ENCODE measurements at regions not wholly inside any gene's neighbourhood (a gene's known extent, or its start where the extent isn't known, plus 50 kb on each side); places are given as distances from the start of the nearest gene placed in this dataset.

DNA sequence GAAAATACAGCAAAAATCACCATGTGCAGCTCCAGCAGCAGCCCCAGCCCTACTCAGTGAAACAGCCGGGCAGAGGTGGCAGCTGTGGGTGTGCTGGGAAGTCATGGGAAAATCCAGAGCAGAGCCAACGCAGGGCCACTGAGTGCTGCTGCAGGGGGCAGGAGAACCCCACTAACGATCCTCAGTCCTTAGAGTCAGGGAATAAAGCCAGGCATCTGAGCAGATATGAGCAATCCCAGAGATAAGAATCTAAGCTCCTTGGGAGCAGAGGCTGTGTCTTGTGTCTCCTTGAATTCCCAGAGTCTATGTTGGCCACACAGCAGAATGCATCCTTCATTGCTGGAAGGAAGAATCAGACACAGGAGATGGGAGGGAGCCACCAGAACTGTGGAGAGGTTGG, 493.1 kb upstream of the MAP3K7 start:
- WGBS, result 47% methylated on average over 3 of the region's 3 CpGs
- TF ChIP-seq, protein P1, sequence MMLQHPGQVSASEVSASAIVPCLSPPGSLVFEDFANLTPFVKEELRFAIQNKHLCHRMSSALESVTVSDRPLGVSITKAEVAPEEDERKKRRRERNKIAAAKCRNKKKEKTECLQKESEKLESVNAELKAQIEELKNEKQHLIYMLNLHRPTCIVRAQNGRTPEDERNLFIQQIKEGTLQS (IDR thresholded peaks at IDR 0.05), result no peak
- TF ChIP-seq JUND (IDR thresholded peaks at IDR 0.05), result no peak
- TF ChIP-seq, protein P2, sequence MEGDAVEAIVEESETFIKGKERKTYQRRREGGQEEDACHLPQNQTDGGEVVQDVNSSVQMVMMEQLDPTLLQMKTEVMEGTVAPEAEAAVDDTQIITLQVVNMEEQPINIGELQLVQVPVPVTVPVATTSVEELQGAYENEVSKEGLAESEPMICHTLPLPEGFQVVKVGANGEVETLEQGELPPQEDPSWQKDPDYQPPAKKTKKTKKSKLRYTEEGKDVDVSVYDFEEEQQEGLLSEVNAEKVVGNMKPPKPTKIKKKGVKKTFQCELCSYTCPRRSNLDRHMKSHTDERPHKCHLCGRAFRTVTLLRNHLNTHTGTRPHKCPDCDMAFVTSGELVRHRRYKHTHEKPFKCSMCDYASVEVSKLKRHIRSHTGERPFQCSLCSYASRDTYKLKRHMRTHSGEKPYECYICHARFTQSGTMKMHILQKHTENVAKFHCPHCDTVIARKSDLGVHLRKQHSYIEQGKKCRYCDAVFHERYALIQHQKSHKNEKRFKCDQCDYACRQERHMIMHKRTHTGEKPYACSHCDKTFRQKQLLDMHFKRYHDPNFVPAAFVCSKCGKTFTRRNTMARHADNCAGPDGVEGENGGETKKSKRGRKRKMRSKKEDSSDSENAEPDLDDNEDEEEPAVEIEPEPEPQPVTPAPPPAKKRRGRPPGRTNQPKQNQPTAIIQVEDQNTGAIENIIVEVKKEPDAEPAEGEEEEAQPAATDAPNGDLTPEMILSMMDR (IDR thresholded peaks at IDR 0.05; ENCODE audit: low read depth, low read length, missing input control), result no peak
- no peak for TF ChIP-seq RAD21 (IDR thresholded peaks at IDR 0.05)
- TF ChIP-seq EGR1 (IDR thresholded peaks at IDR 0.05; ENCODE audit: low read depth in 2 of 2), result no peak
- no peak for TF ChIP-seq RXRA (IDR thresholded peaks at IDR 0.05)
- TF ChIP-seq TAF1 (conservative IDR thresholded peaks at IDR 0.05), result no peak
- TF ChIP-seq, protein P3, sequence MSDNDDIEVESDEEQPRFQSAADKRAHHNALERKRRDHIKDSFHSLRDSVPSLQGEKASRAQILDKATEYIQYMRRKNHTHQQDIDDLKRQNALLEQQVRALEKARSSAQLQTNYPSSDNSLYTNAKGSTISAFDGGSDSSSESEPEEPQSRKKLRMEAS (IDR thresholded peaks at IDR 0.05), result no peak
- TF ChIP-seq FOXA2 (IDR thresholded peaks at IDR 0.05), result no peak
- TF ChIP-seq GABPA (IDR thresholded peaks at IDR 0.05 in 1 of 2, conservative IDR thresholded peaks at IDR 0.05 in 1 of 2), result no peak
- TF ChIP-seq HNF4G (IDR thresholded peaks at IDR 0.05), result no peak
- TF ChIP-seq, protein P4, sequence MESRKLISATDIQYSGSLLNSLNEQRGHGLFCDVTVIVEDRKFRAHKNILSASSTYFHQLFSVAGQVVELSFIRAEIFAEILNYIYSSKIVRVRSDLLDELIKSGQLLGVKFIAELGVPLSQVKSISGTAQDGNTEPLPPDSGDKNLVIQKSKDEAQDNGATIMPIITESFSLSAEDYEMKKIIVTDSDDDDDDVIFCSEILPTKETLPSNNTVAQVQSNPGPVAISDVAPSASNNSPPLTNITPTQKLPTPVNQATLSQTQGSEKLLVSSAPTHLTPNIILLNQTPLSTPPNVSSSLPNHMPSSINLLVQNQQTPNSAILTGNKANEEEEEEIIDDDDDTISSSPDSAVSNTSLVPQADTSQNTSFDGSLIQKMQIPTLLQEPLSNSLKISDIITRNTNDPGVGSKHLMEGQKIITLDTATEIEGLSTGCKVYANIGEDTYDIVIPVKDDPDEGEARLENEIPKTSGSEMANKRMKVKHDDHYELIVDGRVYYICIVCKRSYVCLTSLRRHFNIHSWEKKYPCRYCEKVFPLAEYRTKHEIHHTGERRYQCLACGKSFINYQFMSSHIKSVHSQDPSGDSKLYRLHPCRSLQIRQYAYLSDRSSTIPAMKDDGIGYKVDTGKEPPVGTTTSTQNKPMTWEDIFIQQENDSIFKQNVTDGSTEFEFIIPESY (IDR thresholded peaks at IDR 0.05), result no peak
- no peak for TF ChIP-seq SP1 (IDR thresholded peaks at IDR 0.05)
- TF ChIP-seq, protein P5, sequence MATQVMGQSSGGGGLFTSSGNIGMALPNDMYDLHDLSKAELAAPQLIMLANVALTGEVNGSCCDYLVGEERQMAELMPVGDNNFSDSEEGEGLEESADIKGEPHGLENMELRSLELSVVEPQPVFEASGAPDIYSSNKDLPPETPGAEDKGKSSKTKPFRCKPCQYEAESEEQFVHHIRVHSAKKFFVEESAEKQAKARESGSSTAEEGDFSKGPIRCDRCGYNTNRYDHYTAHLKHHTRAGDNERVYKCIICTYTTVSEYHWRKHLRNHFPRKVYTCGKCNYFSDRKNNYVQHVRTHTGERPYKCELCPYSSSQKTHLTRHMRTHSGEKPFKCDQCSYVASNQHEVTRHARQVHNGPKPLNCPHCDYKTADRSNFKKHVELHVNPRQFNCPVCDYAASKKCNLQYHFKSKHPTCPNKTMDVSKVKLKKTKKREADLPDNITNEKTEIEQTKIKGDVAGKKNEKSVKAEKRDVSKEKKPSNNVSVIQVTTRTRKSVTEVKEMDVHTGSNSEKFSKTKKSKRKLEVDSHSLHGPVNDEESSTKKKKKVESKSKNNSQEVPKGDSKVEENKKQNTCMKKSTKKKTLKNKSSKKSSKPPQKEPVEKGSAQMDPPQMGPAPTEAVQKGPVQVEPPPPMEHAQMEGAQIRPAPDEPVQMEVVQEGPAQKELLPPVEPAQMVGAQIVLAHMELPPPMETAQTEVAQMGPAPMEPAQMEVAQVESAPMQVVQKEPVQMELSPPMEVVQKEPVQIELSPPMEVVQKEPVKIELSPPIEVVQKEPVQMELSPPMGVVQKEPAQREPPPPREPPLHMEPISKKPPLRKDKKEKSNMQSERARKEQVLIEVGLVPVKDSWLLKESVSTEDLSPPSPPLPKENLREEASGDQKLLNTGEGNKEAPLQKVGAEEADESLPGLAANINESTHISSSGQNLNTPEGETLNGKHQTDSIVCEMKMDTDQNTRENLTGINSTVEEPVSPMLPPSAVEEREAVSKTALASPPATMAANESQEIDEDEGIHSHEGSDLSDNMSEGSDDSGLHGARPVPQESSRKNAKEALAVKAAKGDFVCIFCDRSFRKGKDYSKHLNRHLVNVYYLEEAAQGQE (IDR thresholded peaks at IDR 0.05), result no peak
- no peak for TF ChIP-seq FOXA1 (IDR thresholded peaks at IDR 0.05)
- no peak overlapping the region for H3K27ac ChIP-seq (ENCODE audit: low read depth in 1 of 2, low read length in 2 of 2)
- no peak overlapping the region for H3K4me3 ChIP-seq (ENCODE audit: low read depth in 1 of 3, low read length in 3 of 3)
- no peak overlapping the region for H3K9ac ChIP-seq (ENCODE audit: low read depth in 1 of 2, low read length in 2 of 2)
- H3K27me3 ChIP-seq (ENCODE audit: control insufficient read depth in 4 of 4, insufficient read depth in 4 of 4, low read length in 3 of 4), result no peaks in the 10 kb centered on the region
- no peaks in the 10 kb centered on the region for H3K36me3 ChIP-seq (ENCODE audit: control insufficient read depth in 4 of 4, insufficient read depth in 3 of 4, low read depth in 1 of 4, low read length in 3 of 4)
- H3K9me3 ChIP-seq (ENCODE audit: control insufficient read depth in 4 of 4, low read length in 3 of 4), result no peaks in the 10 kb centered on the region
- no peaks in the 10 kb centered on the region for H3K4me1 ChIP-seq (ENCODE audit: control insufficient read depth in 4 of 4, insufficient read depth in 4 of 4, low read length in 3 of 4)
- no peak for DNase-seq (ENCODE audit: low spot score)

Measured in liver (tissue), 8 donors.